Gastrocnemius medialis (tissue), 4 donors: ENCODE measurements at regions not wholly inside any gene's neighbourhood (a gene's known extent, or its start where the extent isn't known, plus 50 kb on each side); places are given as distances from the start of the nearest gene placed in this dataset.

ENCODE experiments used
- CTCF ChIP-seq, 5 experiments: fragments of 450-650 bp in 3 of 5; fragments of 200-600 bp in 2 of 5; sonication (generic) in 2 of 5; IDR thresholded peaks in 4 of 5; conservative IDR thresholded peaks in 1 of 5; 1 replicate in 4 of 5; 2 replicates in 1 of 5; pipeline ENCODE4 v1.5.1; 2016 to 2019; ENCODE audit warnings: antibody characterized with exemption in 5 of 5, mild to moderate bottlenecking in 3 of 5, moderate library complexity in 3 of 5
- POLR2A ChIP-seq, 2 donors: fragments of 450-650 bp; IDR thresholded peaks; one replicate each; pipeline ENCODE4 v1.6.1; 2017; ENCODE audit warnings: antibody characterized with exemption in 2 of 2, mild to moderate bottlenecking in 2 of 2, moderate library complexity in 2 of 2

- TF ChIP-seq CTCF (IDR thresholded peaks at IDR 0.05 in 4 of 5, conservative IDR thresholded peaks at IDR 0.05 in 1 of 5), result no peak
- TF ChIP-seq POLR2A (IDR thresholded peaks at IDR 0.05), result no peak
Observed at GRCh38 chr21:23093259-23093658, 2095.1 kb downstream of the NCAM2 start.
